Smooth muscle cell (in vitro differentiated cells): ENCODE measurements at regions not wholly inside any gene's neighbourhood (a gene's known extent, or its start where the extent isn't known, plus 50 kb on each side); places are given as distances from the start of the nearest gene placed in this dataset.
"Not testable (repeated sequence)": the region's sequence is repeated elsewhere in the genome, so short reads cannot be mapped to it uniquely, and the experiment has no call there.

Experiments
- DNase-seq: peaks from one replicate; lab custom pipeline; 2025; ENCODE audit not compliant: unreplicated experiment; lab: John Stamatoyannopoulos, UW
- H2AFZ ChIP-seq: fragments of 200-600 bp; sonication (generic); 2 replicates; pipeline ENCODE4 v1.6.0; 2016; ENCODE audit warnings: antibody characterized with exemption, low read depth, mild to moderate bottlenecking
- H3F3A ChIP-seq: fragments of 200-600 bp; sonication (generic); 2 replicates; pipeline ENCODE4 v1.6.0; 2017; ENCODE audit warnings: antibody characterized with exemption, low read depth
- H3K27ac ChIP-seq: fragments of 200-600 bp; sonication (generic); 2 replicates; pipeline ENCODE4 v1.5.1; 2016; ENCODE audit warnings: low read depth, mild to moderate bottlenecking
- H3K27me3 ChIP-seq: fragments of 200-600 bp; sonication (generic); 2 replicates; pipeline ENCODE4 v1.6.1; 2016; ENCODE audit warnings: low read depth, mild to moderate bottlenecking
- H3K36me3 ChIP-seq: fragments of 200-600 bp; sonication (generic); 2 replicates; pipeline ENCODE4 v1.5.1; 2016; ENCODE audit warnings: low read depth
- H3K4me1 ChIP-seq: fragments of 200-600 bp; sonication (generic); 2 replicates; pipeline ENCODE4 v1.5.1; 2016; ENCODE audit warnings: low read depth
- H3K4me2 ChIP-seq: fragments of 200-600 bp; sonication (generic); 2 replicates; pipeline ENCODE4 v1.6.0; 2016; ENCODE audit warnings: mild to moderate bottlenecking
- H3K4me3 ChIP-seq: fragments of 200-600 bp; sonication (generic); 2 replicates; pipeline ENCODE4 v1.5.1; 2016; ENCODE audit warnings: mild to moderate bottlenecking
- H3K79me2 ChIP-seq: fragments of 200-600 bp; sonication (generic); 2 replicates; pipeline ENCODE4 v1.6.0; 2016; ENCODE audit warnings: low read depth, mild to moderate bottlenecking
- H3K9ac ChIP-seq: fragments of 200-600 bp; sonication (generic); 2 replicates; pipeline ENCODE4 v1.6.0; 2016; ENCODE audit warnings: low read depth
- H3K9me3 ChIP-seq: fragments of 200-600 bp; sonication (generic); replicated peaks from 2 replicates; pipeline ENCODE4 v1.5.1; 2016; ENCODE audit warnings: low read depth
- H4K20me1 ChIP-seq: fragments of 200-600 bp; sonication (generic); 2 replicates; pipeline ENCODE4 v1.6.0; 2016; ENCODE audit warnings: low read depth
- WGBS: methylation state at CpG from one replicate; pipeline ENCODE4 v1.1.7; 2016; ENCODE audit warnings: low lambda C conversion rate; 5-methylcytosine and 5-hydroxymethylcytosine counted together
- TF ChIP-seq, protein P1 (sequence below): fragments of 200-600 bp; sonication (generic); IDR thresholded peaks from 2 replicates; pipeline ENCODE4 v1.5.1; 2017; ENCODE audit warnings: borderline replicate concordance, mild to moderate bottlenecking, antibody characterized with exemption; ENCODE audit not compliant: insufficient read depth, poor library complexity, severe bottlenecking

DNA sequence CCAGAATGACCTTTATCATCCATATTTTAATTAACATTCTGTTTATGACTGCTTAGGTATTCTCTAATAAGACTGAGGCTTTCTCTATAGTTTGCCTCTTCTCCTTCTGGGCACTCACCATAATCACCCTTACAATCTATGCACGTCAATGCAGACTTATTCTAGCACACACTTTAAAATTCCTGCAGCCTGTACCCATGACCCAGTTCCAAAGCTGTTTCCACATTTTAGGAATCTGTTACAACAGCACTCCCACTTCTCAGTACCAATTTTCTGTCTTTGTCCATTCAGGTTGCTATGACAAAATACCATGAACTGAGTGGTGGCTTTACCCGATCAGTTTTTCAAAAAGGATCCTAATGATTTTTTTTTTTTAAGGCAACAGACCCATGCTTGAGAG is 103.5 kb downstream of the SOX14 start:
- no peaks in the 10 kb centered on the region for H3K9me3 ChIP-seq
- no peaks in the 10 kb centered on the region for H3K79me2 ChIP-seq
- no peak overlapping the region for H3K27ac ChIP-seq
- H3K36me3 ChIP-seq, result no peaks in the 10 kb centered on the region
- no peaks in the 10 kb centered on the region for H4K20me1 ChIP-seq
- no peak for DNase-seq
- TF ChIP-seq, protein P1, sequence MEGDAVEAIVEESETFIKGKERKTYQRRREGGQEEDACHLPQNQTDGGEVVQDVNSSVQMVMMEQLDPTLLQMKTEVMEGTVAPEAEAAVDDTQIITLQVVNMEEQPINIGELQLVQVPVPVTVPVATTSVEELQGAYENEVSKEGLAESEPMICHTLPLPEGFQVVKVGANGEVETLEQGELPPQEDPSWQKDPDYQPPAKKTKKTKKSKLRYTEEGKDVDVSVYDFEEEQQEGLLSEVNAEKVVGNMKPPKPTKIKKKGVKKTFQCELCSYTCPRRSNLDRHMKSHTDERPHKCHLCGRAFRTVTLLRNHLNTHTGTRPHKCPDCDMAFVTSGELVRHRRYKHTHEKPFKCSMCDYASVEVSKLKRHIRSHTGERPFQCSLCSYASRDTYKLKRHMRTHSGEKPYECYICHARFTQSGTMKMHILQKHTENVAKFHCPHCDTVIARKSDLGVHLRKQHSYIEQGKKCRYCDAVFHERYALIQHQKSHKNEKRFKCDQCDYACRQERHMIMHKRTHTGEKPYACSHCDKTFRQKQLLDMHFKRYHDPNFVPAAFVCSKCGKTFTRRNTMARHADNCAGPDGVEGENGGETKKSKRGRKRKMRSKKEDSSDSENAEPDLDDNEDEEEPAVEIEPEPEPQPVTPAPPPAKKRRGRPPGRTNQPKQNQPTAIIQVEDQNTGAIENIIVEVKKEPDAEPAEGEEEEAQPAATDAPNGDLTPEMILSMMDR, result no peak
- H3F3A ChIP-seq, result no peaks in the 10 kb centered on the region
- no peaks in the 10 kb centered on the region for H3K4me1 ChIP-seq
- H3K27me3 ChIP-seq, result no peaks in the 10 kb centered on the region
- no peak overlapping the region for H2AFZ ChIP-seq
- no peak overlapping the region for H3K4me2 ChIP-seq
- WGBS, result 84% methylated on average over 2 of the region's 2 CpGs
- no peak overlapping the region for H3K4me3 ChIP-seq
- no peak overlapping the region for H3K9ac ChIP-seq

DNA sequence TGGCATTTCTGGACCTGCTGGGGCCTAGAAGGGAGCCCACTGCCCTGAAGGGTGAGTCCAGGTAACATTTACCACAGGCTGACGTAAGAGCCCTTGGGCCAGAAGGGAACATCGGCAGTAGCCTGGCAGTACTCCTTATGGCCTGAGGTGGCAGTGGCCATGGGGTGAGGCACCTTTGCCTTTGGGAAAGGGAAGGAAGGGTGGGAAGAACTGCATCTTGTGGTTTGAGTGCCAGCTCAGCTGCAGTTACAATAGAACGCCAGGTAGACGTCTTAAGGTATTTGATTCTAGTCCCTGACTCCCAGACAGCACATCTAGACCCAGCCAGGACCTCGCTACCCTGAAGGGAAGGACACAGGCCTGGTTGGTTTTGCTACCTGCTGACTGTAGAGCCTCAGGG is 104.9 kb downstream of the SOX14 start:
- no peak overlapping the region for H3K27ac ChIP-seq
- WGBS, result 81% methylated on average over 5 of the region's 5 CpGs

DNA sequence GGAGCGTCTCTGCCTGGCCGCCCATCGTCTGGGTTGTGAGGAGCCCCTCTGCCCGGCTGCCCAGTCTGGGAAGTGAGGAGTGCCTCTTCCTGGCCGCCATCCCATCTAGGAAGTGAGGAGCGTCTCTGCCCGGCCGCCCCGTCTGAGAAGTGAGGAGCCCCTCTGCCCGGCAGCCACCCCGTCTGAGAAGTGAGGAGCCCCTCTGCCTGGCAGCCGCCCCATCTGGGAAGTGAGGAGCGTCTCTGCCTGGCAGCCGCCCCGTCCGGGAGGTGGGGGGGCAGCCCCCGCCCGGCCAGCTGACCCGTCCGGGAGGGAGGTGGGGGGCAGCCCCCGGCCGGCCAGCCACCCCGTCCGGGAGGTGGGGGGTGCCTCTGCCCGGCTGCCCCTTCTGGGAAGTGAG is 108.5 kb downstream of the SOX14 start:
- WGBS, result 99% methylated on average over 13 of the region's 25 CpGs

More for the DNA sequence above, 104.9 kb downstream of the SOX14 start:
- H4K20me1 ChIP-seq, result no peaks in the 10 kb centered on the region
- no peak overlapping the region for H3K4me3 ChIP-seq
- H3K9me3 ChIP-seq, result no peaks in the 10 kb centered on the region
- TF ChIP-seq, protein P1, result no peak
- no peak overlapping the region for H2AFZ ChIP-seq
- no peak for DNase-seq
- H3K27me3 ChIP-seq, result no peaks in the 10 kb centered on the region
- no peaks in the 10 kb centered on the region for H3K79me2 ChIP-seq
- no peaks in the 10 kb centered on the region for H3F3A ChIP-seq
- H3K36me3 ChIP-seq, result no peaks in the 10 kb centered on the region
- H3K9ac ChIP-seq, result no peak overlapping the region
- no peaks in the 10 kb centered on the region for H3K4me1 ChIP-seq
- no peak overlapping the region for H3K4me2 ChIP-seq

DNA sequence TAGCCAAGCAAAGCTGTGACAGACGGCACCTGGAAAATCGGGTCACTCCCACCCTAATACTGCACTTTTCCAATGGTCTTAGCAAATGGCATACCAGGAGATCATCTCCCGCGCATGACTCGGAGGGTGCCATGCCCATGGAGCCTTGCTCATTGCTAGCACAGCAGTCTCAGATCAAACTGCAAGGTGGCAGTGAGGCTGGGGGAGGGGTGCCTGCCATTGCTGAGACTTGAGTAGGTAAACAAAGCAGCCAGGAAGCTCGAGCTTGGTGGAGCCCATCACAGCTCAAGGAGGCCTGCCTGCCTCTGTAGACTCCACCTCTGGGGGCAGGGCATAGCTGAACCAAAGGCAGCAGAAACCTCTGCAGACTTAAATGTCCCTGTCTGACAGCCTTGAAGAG is 113.1 kb upstream of the CLDN18 start:
- not testable (repeated sequence) for H2AFZ ChIP-seq, H3F3A ChIP-seq, H3K4me1 ChIP-seq, H3K9ac ChIP-seq, H3K36me3 ChIP-seq, DNase-seq, H3K4me3 ChIP-seq, H3K27ac ChIP-seq, H3K27me3 ChIP-seq, H4K20me1 ChIP-seq, H3K9me3 ChIP-seq, H3K79me2 ChIP-seq, H3K4me2 ChIP-seq
- WGBS, result 84% methylated on average over 6 of the region's 6 CpGs

More for the DNA sequence above, 108.5 kb downstream of the SOX14 start:
- H3K36me3 ChIP-seq, H3F3A ChIP-seq, DNase-seq, H3K79me2 ChIP-seq, H2AFZ ChIP-seq, H3K4me3 ChIP-seq, H3K27ac ChIP-seq, H3K4me1 ChIP-seq, H3K9me3 ChIP-seq, H3K27me3 ChIP-seq, H3K4me2 ChIP-seq, H3K9ac ChIP-seq, H4K20me1 ChIP-seq: not testable (repeated sequence)

DNA sequence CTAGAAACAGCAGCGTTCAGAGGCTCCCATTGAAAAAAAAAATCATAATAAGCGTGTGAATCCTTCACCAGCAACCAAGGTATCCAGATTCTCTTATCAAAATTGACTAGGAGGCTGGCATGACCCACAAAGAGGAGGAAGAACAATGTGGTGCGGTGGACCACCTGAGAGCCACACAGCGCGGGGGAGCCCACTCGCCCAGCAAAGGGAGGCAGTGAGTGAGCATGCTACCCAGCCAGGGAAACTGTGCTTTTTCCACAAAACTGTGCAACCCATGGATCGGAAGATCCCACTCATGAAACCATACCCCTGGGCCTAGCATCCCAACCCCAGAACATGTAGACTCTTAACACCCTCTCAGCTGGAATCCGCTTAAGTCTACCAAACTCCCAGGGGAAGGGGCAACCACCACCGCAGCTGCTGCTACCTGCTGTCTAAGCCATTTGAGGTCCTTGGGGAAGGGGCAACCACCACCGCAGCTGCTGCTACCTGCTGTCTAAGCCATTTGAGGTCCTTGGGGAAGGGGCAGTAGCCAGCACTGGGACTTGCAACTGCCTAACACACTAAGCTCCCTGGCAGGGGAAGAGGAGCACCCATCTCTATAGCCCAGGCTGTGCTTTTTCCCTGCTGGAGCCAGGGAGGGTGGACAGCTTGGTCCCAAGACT is 102.8 kb upstream of the CLDN18 start:
- WGBS, result 95% methylated on average over 10 of the region's 10 CpGs
- Histone ChIP-seq H3F3A (no peaks in the 10 kb centered on the region), H3K4me1 (no peaks in the 10 kb centered on the region), H3K9ac (no peak overlapping the region), H3K4me3 (no peak overlapping the region), H3K79me2 (no peaks in the 10 kb centered on the region), H3K4me2 (no peak overlapping the region), H3K27me3 (no peaks in the 10 kb centered on the region), H3K36me3 (no peaks in the 10 kb centered on the region), H2AFZ (no peak overlapping the region), H4K20me1 (no peaks in the 10 kb centered on the region), H3K27ac (no peak overlapping the region), H3K9me3 (no peaks in the 10 kb centered on the region)
- no peak for DNase-seq
- TF ChIP-seq, protein P1, result no peak
